ENCODE measurements at regions not wholly inside any gene's neighbourhood (a gene's known extent, or its start where the extent isn't known, plus 50 kb on each side); places are given as distances from the start of the nearest gene placed in this dataset.

DNA sequence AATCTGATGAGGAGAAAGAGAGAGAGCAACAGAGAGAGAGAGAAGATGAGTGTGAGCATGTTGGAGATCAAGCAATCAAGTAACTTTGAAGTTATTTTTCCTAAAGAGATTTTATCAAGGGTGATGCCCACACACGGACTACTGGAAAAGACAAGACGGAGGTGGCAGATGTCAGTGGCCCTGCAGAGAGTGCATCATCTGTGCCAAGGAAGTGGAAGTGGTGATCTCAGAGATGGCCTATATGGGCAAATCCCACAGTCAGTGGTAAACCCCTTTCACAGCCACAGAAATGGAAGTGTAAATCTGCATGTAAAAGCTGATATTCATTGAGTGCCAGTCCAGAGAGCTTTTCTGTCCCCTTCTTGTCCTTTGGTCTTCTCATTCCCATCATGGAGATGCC, 577.2 kb upstream of the AADAT start:
- TF ChIP-seq POLR2AphosphoS5 (IDR thresholded peaks at IDR 0.05; ENCODE audit: low read depth, low read length) = no peak
- no peak for TF ChIP-seq CTCF (IDR thresholded peaks at IDR 0.05 in 2 of 3, conservative IDR thresholded peaks at IDR 0.05 in 1 of 3; ENCODE audit: borderline replicate concordance in 1 of 3, insufficient read depth in 1 of 3, low read depth in 2 of 3, low read length in 2 of 3)
- TF ChIP-seq ZBTB33 (IDR thresholded peaks at IDR 0.05; ENCODE audit: extremely low read depth, insufficient replicate concordance, low read length) = no peak
- no peak for TF ChIP-seq JUND (IDR thresholded peaks at IDR 0.05)
- no peak for TF ChIP-seq POLR2A (IDR thresholded peaks at IDR 0.05; ENCODE audit: borderline replicate concordance, extremely low read depth, insufficient read depth, insufficient read length)
- TF ChIP-seq, protein P1, sequence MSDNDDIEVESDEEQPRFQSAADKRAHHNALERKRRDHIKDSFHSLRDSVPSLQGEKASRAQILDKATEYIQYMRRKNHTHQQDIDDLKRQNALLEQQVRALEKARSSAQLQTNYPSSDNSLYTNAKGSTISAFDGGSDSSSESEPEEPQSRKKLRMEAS (IDR thresholded peaks at IDR 0.05) = no peak
- TF ChIP-seq CEBPB (IDR thresholded peaks at IDR 0.05; ENCODE audit: low read depth) = no peak
- no peak for TF ChIP-seq SRF (IDR thresholded peaks at IDR 0.05; ENCODE audit: low read depth)
- no peak for TF ChIP-seq SIN3A (IDR thresholded peaks at IDR 0.05; ENCODE audit: low read depth)
- no peak for TF ChIP-seq YY1 (IDR thresholded peaks at IDR 0.05; ENCODE audit: extremely low read depth, insufficient replicate concordance, low read depth, low read length)
- TF ChIP-seq EZH2 (IDR thresholded peaks at IDR 0.05) = no peak
- TF ChIP-seq ZFX (IDR thresholded peaks at IDR 0.05) = no peak
